ENCODE measurements at regions not wholly inside any gene's neighbourhood (a gene's known extent, or its start where the extent isn't known, plus 50 kb on each side); places are given as distances from the start of the nearest gene placed in this dataset.
A peak's percentile ranks its signal among the peaks of the same experiment; 100 is the strongest.

- Histone ChIP-seq H3K9me3 (ENCODE audit: control insufficient read depth, low read length) (no peaks in the 10 kb centered on the region), H2AFZ (ENCODE audit: low read depth, low read length) (no peak overlapping the region), H3K4me3 (ENCODE audit: insufficient read depth in 1 of 2, low read depth in 1 of 2, low read length in 2 of 2) (peak overlapping the region in 1 of 2 experiments; percentile 53), H3K9ac (ENCODE audit: low read length) (peak overlapping the region; percentile 91), H3K27ac (ENCODE audit: low read length, poor library complexity, severe bottlenecking) (peak overlapping the region; percentile 99), H3K23ac (ENCODE audit: low read length in 2 of 2) (peak overlapping the region in 1 of 2 experiments; percentile 85), H3K14ac (ENCODE audit: low read length in 2 of 2) (no peak overlapping the region), H3K36me3 (ENCODE audit: control insufficient read depth in 1 of 2, insufficient read depth in 2 of 2, low read depth in 1 of 2, low read length in 2 of 2) (peaks cover 47 to 78% of the 10 kb centered on the region in 2 experiments), H2BK12ac (ENCODE audit: low read length in 2 of 2) (peak overlapping the region in 1 of 2 experiments; percentile 73), H2BK120ac (ENCODE audit: low read depth, low read length) (no peak overlapping the region), H2BK5ac (ENCODE audit: low read depth, low read length, poor library complexity, severe bottlenecking) (peak overlapping the region; percentile 67), H3K4me2 (ENCODE audit: low read length, poor library complexity, severe bottlenecking) (peak overlapping the region; percentile 48), H4K91ac (ENCODE audit: low read length) (no peak overlapping the region), H2AK5ac (ENCODE audit: low read length, severe bottlenecking) (no peak overlapping the region), H3K4ac (ENCODE audit: low read depth in 1 of 2, low read length in 2 of 2) (no peak overlapping the region), H3K4me1 (ENCODE audit: control insufficient read depth, insufficient read depth, low read depth, low read length) (peaks cover 45% of the 10 kb centered on the region), H3K18ac (ENCODE audit: low read depth in 1 of 2, low read length in 2 of 2) (peak overlapping the region; percentile 11 to 74), H4K8ac (ENCODE audit: low read length) (no peak overlapping the region), H3K27me3 (ENCODE audit: control insufficient read depth in 1 of 2, insufficient read depth in 1 of 2, low read length in 2 of 2) (no peaks in the 10 kb centered on the region), H2BK15ac (ENCODE audit: low read depth, poor library complexity, severe bottlenecking) (no peak overlapping the region), H3K79me1 (replicated peaks; ENCODE audit: low read length, poor library complexity, severe bottlenecking) (no peaks in the 10 kb centered on the region)
- WGBS, result 40% methylated on average over 12 of the region's 14 CpGs
- DNase-seq, result peak; percentile 77
Measured at GRCh38 chr7:130894146-130894908, 160.3 kb upstream of the KLF14 start.

- no peak overlapping the region for H4K91ac ChIP-seq (ENCODE audit: low read length)
- no peaks in the 10 kb centered on the region for H3K9me3 ChIP-seq (ENCODE audit: control insufficient read depth, low read length)
- peak overlapping the region in 1 of 2 experiments; percentile 6 for H3K4ac ChIP-seq (ENCODE audit: low read depth in 1 of 2, low read length in 2 of 2)
- peak overlapping the region; percentile 91 for H3K9ac ChIP-seq (ENCODE audit: low read length)
- H2BK5ac ChIP-seq (ENCODE audit: low read depth, low read length, poor library complexity, severe bottlenecking), result peak overlapping the region; percentile 1
- H3K23ac ChIP-seq (ENCODE audit: low read length in 2 of 2), result no peak overlapping the region
- WGBS, result 80% methylated on average over 20 of the region's 20 CpGs
- no peak overlapping the region for H2BK15ac ChIP-seq (ENCODE audit: low read depth, poor library complexity, severe bottlenecking)
- peak overlapping the region in 1 of 2 experiments; percentile 53 for H3K4me3 ChIP-seq (ENCODE audit: insufficient read depth in 1 of 2, low read depth in 1 of 2, low read length in 2 of 2)
- no peaks in the 10 kb centered on the region for H3K79me1 ChIP-seq (replicated peaks; ENCODE audit: low read length, poor library complexity, severe bottlenecking)
- H3K4me1 ChIP-seq (ENCODE audit: control insufficient read depth, insufficient read depth, low read depth, low read length), result peaks cover 46% of the 10 kb centered on the region
- peak overlapping the region; percentile 27 for H4K8ac ChIP-seq (ENCODE audit: low read length)
- H2BK12ac ChIP-seq (ENCODE audit: low read length in 2 of 2), result peak overlapping the region in 1 of 2 experiments; percentile 45
- H3K18ac ChIP-seq (ENCODE audit: low read depth in 1 of 2, low read length in 2 of 2), result peak overlapping the region in 1 of 2 experiments; percentile 69
- H3K14ac ChIP-seq (ENCODE audit: low read length in 2 of 2), result no peak overlapping the region
- H2AK5ac ChIP-seq (ENCODE audit: low read length, severe bottlenecking), result peak overlapping the region; percentile 15
- no peak overlapping the region for H3K4me2 ChIP-seq (ENCODE audit: low read length, poor library complexity, severe bottlenecking)
- peaks cover 46 to 78% of the 10 kb centered on the region in 2 experiments for H3K36me3 ChIP-seq (ENCODE audit: control insufficient read depth in 1 of 2, insufficient read depth in 2 of 2, low read depth in 1 of 2, low read length in 2 of 2)
- DNase-seq, result no peak
- H3K27me3 ChIP-seq (ENCODE audit: control insufficient read depth in 1 of 2, insufficient read depth in 1 of 2, low read length in 2 of 2), result no peaks in the 10 kb centered on the region
- H3K27ac ChIP-seq (ENCODE audit: low read length, poor library complexity, severe bottlenecking), result peak overlapping the region; percentile 99
- H2AFZ ChIP-seq (ENCODE audit: low read depth, low read length), result no peak overlapping the region
- no peak overlapping the region for H2BK120ac ChIP-seq (ENCODE audit: low read depth, low read length)
Measured at GRCh38 chr7:130894909-130895750, 161.1 kb upstream of the KLF14 start.

DNA sequence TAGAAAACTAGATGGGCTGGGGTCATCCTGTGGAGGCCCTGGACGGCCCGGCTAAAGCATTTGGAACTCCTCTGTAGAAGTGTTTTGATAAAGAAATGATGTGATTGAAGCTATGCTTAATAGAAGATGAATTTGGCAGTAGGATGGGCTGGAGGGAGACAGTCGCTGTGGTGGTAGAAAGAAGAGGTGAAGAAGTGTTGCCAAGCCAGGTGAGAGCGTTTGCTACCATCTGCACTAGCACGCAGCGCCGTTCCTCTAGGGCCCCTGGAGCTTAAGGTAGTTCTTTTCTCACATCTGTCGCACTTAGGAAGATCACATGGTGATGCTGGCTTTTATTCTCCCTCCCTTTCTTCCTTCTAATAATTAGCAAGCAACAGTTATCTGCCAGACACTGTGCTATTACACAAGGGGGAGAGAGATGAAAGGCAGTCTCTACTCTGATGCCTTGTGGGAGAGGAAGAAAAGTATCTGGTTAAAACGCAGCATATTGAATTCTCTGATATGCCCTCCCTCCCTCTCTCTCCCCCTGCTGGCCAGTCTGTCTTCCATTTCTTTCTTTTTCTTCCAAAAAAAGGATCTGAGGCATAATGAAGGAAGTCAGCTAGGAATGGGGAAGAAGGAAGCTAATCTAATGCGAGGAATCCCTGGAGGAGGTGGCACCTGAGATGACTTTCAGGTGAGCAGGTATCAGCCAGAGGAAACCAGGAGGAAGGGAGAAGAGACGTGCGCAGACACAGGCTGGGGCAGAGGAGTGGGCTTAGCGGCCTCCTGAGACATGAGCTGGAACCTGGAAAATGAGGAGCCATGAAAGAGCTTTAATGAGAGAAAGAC lies 162.3 kb upstream of the KLF14 start:
- 92% methylated on average over 10 of the region's 13 CpGs for WGBS
- Histone ChIP-seq H2BK12ac (ENCODE audit: low read length in 2 of 2) (peak overlapping the region in 1 of 2 experiments; percentile 54), H4K8ac (ENCODE audit: low read length) (no peak overlapping the region), H3K36me3 (ENCODE audit: control insufficient read depth in 1 of 2, insufficient read depth in 2 of 2, low read depth in 1 of 2, low read length in 2 of 2) (peaks cover 47 to 80% of the 10 kb centered on the region in 2 experiments), H2AFZ (ENCODE audit: low read depth, low read length) (no peak overlapping the region), H3K9ac (ENCODE audit: low read length) (peak overlapping the region; percentile 91), H3K9me3 (ENCODE audit: control insufficient read depth, low read length) (no peaks in the 10 kb centered on the region), H3K4ac (ENCODE audit: low read depth in 1 of 2, low read length in 2 of 2) (peak overlapping the region in 1 of 2 experiments; percentile 47), H3K4me2 (ENCODE audit: low read length, poor library complexity, severe bottlenecking) (peak overlapping the region; percentile 0), H3K27ac (ENCODE audit: low read length, poor library complexity, severe bottlenecking) (peak overlapping the region; percentile 99), H3K4me1 (ENCODE audit: control insufficient read depth, insufficient read depth, low read depth, low read length) (peaks cover 43% of the 10 kb centered on the region), H3K27me3 (ENCODE audit: control insufficient read depth in 1 of 2, insufficient read depth in 1 of 2, low read length in 2 of 2) (no peaks in the 10 kb centered on the region), H2AK5ac (ENCODE audit: low read length, severe bottlenecking) (peak overlapping the region; percentile 72), H2BK5ac (ENCODE audit: low read depth, low read length, poor library complexity, severe bottlenecking) (peak overlapping the region; percentile 49), H3K4me3 (ENCODE audit: insufficient read depth in 1 of 2, low read depth in 1 of 2, low read length in 2 of 2) (peak overlapping the region in 1 of 2 experiments; percentile 6), H3K18ac (ENCODE audit: low read depth in 1 of 2, low read length in 2 of 2) (no peak overlapping the region), H2BK120ac (ENCODE audit: low read depth, low read length) (no peak overlapping the region), H3K23ac (ENCODE audit: low read length in 2 of 2) (no peak overlapping the region), H2BK15ac (ENCODE audit: low read depth, poor library complexity, severe bottlenecking) (no peak overlapping the region), H3K14ac (ENCODE audit: low read length in 2 of 2) (no peak overlapping the region), H4K91ac (ENCODE audit: low read length) (peak overlapping the region; percentile 40), H3K79me1 (replicated peaks; ENCODE audit: low read length, poor library complexity, severe bottlenecking) (no peaks in the 10 kb centered on the region)
- DNase-seq, result peak; percentile 62

All from mesenchymal stem cell (in vitro differentiated cells and primary cell).